Thyroid gland (tissue), 4 donors: ENCODE measurements at regions not wholly inside any gene's neighbourhood (a gene's known extent, or its start where the extent isn't known, plus 50 kb on each side); places are given as distances from the start of the nearest gene placed in this dataset.

ENCODE experiments used
- POLR2A ChIP-seq, 2 donors: fragments of 450-650 bp; IDR thresholded peaks; one replicate each; pipeline ENCODE4 v1.6.1; 2017; ENCODE audit warnings: antibody characterized with exemption in 2 of 2, mild to moderate bottlenecking in 2 of 2, moderate library complexity in 1 of 2
- TF ChIP-seq, protein P1 (sequence below), 6 experiments: fragments of 200-600 bp in 3 of 6; fragments of 450-650 bp in 3 of 6; sonication (generic) in 3 of 6; IDR thresholded peaks; one replicate each; pipeline ENCODE4 v1.5.1; 2016 to 2019; ENCODE audit warnings: antibody characterized with exemption in 6 of 6, mild to moderate bottlenecking in 2 of 6, inconsistent platforms in 1 of 6, moderate library complexity in 1 of 6

DNA sequence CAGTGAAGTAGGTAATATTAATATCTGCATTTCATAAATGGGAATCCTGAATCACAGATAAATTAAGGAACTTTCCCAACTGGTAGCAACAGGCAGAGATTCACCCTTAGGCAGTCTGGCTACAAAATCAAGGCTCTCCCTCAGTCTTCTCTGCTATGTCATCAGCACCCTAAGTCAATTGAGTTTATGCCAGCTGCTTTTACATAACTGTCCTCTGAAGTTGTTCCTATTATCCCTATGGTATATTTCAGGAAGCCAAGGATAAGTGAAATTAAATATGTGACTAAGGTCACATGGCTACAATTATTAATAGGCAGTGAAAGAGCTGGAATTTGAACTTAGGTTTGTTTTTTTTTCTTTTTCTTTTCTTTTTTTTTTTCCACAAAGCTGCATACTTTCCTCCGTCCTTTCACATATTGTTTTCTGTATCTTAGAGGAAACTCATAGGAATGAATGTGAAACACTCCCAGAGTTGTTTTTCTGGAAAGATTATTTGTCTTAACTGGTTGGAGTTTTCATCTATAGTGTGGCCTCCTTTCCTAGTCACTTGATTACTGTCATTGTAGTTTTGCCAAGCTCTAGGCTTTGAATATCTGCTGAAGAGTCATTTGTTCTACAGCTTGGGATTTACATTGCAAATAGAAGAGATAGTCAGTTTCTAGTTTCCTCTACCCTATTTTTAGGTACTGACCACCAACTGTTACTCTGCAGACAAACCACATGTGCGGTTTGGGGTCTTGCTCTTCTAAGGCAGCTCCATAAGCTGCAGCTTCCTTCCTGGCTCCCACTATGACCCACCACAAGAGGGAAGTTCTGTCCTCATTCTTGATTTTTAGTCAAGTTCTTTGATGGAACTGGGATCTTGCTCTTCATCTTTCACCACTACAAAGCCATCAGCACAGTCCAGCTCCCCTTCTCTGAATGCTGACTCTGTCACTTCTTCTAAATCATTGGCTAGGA, 338.0 kb upstream of the KIAA1217 start:
- TF ChIP-seq, protein P1, sequence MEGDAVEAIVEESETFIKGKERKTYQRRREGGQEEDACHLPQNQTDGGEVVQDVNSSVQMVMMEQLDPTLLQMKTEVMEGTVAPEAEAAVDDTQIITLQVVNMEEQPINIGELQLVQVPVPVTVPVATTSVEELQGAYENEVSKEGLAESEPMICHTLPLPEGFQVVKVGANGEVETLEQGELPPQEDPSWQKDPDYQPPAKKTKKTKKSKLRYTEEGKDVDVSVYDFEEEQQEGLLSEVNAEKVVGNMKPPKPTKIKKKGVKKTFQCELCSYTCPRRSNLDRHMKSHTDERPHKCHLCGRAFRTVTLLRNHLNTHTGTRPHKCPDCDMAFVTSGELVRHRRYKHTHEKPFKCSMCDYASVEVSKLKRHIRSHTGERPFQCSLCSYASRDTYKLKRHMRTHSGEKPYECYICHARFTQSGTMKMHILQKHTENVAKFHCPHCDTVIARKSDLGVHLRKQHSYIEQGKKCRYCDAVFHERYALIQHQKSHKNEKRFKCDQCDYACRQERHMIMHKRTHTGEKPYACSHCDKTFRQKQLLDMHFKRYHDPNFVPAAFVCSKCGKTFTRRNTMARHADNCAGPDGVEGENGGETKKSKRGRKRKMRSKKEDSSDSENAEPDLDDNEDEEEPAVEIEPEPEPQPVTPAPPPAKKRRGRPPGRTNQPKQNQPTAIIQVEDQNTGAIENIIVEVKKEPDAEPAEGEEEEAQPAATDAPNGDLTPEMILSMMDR (IDR thresholded peaks at IDR 0.05): no peak
- no peak for TF ChIP-seq POLR2A (IDR thresholded peaks at IDR 0.05)
